Neural crest cell (in vitro differentiated cells): ENCODE measurements at regions not wholly inside any gene's neighbourhood (a gene's known extent, or its start where the extent isn't known, plus 50 kb on each side); places are given as distances from the start of the nearest gene placed in this dataset.

ENCODE experiments used
- DNase-seq: peaks from one replicate; pipeline ENCODE4 v3.0.0; 2021; ENCODE audit warnings: low read depth, mixed read lengths, low spot score
- H3K27ac Mint-ChIP-seq: one replicate; pipeline ENCODE4 v1.8.0; 2021; ENCODE audit warnings: mild to moderate bottlenecking, mixed read lengths; ENCODE audit not compliant: unreplicated experiment
- H3K27me3 Mint-ChIP-seq: 2 replicates; pipeline ENCODE4 v1.8.0; 2021; ENCODE audit warnings: low read depth, mild to moderate bottlenecking, mixed read lengths
- H3K36me3 Mint-ChIP-seq: 2 replicates; pipeline ENCODE4 v1.8.0; 2021; ENCODE audit warnings: low read depth, mild to moderate bottlenecking, mixed read lengths
- H3K4me1 Mint-ChIP-seq: 2 replicates; pipeline ENCODE4 v1.8.0; 2021; ENCODE audit warnings: mixed read lengths
- H3K4me3 Mint-ChIP-seq: one replicate; pipeline ENCODE4 v1.8.0; 2021; ENCODE audit warnings: mild to moderate bottlenecking, mixed read lengths
- H3K9me3 Mint-ChIP-seq: 2 replicates; pipeline ENCODE4 v1.8.0; 2021; ENCODE audit warnings: mixed read lengths
- TF ChIP-seq, protein P1 (sequence below): fragments of 200-600 bp; sonication (generic); conservative IDR thresholded peaks from 2 replicates; pipeline ENCODE4 v1.5.0; 2021; ENCODE audit warnings: antibody characterized with exemption, mild to moderate bottlenecking

DNA sequence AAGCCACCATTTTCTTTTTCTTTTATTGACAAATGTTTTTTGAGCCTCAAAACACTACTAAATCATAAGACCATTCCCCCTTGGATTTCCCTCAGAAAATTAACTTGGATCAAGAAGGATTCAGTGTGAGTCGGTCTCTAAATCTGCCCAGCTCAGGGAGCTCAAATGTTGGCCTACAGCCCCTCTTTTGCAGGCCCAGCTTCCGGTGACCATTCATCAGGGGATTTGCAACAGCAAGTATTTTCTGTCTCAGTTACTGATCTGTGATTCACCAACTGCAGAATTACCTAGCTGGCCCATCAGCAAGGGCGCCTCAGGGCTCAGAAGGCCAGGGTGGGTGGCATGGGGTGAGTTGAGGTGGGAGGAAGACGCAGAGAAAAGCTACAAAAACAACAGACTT lies 318.1 kb downstream of the CDC5L start:
- H3K27ac Mint-ChIP-seq, result no peak overlapping the region
- peaks cover 5% of the 10 kb centered on the region for H3K9me3 Mint-ChIP-seq

DNA sequence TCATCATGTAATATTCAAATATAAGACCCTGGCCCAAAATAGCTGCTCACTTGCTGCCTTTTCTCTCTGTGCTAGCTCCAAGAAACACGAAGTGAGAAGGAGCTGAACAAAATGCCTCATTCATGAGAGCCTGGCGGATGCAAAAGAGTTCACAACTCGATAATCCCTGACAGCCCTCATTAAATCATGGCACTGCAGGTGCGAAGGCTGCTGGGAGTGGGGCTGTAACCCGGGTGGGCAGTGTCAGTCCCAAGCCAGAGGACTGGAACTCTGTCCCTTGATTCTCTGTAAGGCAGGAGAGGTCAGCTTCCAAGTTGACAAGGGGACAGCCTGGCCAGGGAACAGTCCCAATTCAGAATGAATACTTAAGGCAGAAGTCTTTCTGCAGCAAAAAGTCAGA lies 318.5 kb downstream of the CDC5L start:
- DNase-seq, result no peak
- H3K36me3 Mint-ChIP-seq, result no peaks in the 10 kb centered on the region
- peaks cover 5% of the 10 kb centered on the region for H3K9me3 Mint-ChIP-seq
- H3K4me3 Mint-ChIP-seq, result no peak overlapping the region
- no peaks in the 10 kb centered on the region for H3K27me3 Mint-ChIP-seq
- H3K27ac Mint-ChIP-seq, result no peak overlapping the region
- TF ChIP-seq, protein P1, sequence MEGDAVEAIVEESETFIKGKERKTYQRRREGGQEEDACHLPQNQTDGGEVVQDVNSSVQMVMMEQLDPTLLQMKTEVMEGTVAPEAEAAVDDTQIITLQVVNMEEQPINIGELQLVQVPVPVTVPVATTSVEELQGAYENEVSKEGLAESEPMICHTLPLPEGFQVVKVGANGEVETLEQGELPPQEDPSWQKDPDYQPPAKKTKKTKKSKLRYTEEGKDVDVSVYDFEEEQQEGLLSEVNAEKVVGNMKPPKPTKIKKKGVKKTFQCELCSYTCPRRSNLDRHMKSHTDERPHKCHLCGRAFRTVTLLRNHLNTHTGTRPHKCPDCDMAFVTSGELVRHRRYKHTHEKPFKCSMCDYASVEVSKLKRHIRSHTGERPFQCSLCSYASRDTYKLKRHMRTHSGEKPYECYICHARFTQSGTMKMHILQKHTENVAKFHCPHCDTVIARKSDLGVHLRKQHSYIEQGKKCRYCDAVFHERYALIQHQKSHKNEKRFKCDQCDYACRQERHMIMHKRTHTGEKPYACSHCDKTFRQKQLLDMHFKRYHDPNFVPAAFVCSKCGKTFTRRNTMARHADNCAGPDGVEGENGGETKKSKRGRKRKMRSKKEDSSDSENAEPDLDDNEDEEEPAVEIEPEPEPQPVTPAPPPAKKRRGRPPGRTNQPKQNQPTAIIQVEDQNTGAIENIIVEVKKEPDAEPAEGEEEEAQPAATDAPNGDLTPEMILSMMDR, result no peak
- H3K4me1 Mint-ChIP-seq, result peaks cover 16% of the 10 kb centered on the region

More for the DNA sequence above, 318.1 kb downstream of the CDC5L start:
- Mint-ChIP-seq H3K4me3 (no peak overlapping the region), H3K27me3 (no peaks in the 10 kb centered on the region), H3K36me3 (no peaks in the 10 kb centered on the region), H3K4me1 (peaks cover 16% of the 10 kb centered on the region)
- TF ChIP-seq, protein P1, result no peak
- DNase-seq, result no peak

- Mint-ChIP-seq H3K36me3 (no peaks in the 10 kb centered on the region), H3K4me1 (no peaks in the 10 kb centered on the region), H3K27me3 (no peaks in the 10 kb centered on the region), H3K27ac (no peak overlapping the region), H3K9me3 (peaks cover 5% of the 10 kb centered on the region), H3K4me3 (no peak overlapping the region)
- DNase-seq, result no peak
- TF ChIP-seq, protein P1, result no peak
These were observed 320.7 kb downstream of the CDC5L start for GRCh38 chr6:44708208-44708607.

- TF ChIP-seq, protein P1, result no peak
- Mint-ChIP-seq H3K36me3 (no peaks in the 10 kb centered on the region), H3K9me3 (peaks cover 3% of the 10 kb centered on the region), H3K27me3 (no peaks in the 10 kb centered on the region), H3K27ac (no peak overlapping the region), H3K4me1 (no peaks in the 10 kb centered on the region), H3K4me3 (no peak overlapping the region)
- DNase-seq, result no peak
These were observed 325.0 kb downstream of the CDC5L start for GRCh38 chr6:44712353-44713111.

GRCh38 chr6:44715188-44715587 lies 327.7 kb downstream of the CDC5L start:
- TF ChIP-seq, protein P1, result no peak
- Mint-ChIP-seq H3K36me3 (no peaks in the 10 kb centered on the region), H3K27ac (no peak overlapping the region), H3K4me1 (no peaks in the 10 kb centered on the region), H3K9me3 (no peaks in the 10 kb centered on the region), H3K27me3 (no peaks in the 10 kb centered on the region), H3K4me3 (no peak overlapping the region)
- no peak for DNase-seq
